Peyer's patch (tissue), 4 donors: ENCODE measurements at regions not wholly inside any gene's neighbourhood (a gene's known extent, or its start where the extent isn't known, plus 50 kb on each side); places are given as distances from the start of the nearest gene placed in this dataset.

ENCODE experiments used
- DNase-seq, 3 donors: peaks; one replicate each; pipeline ENCODE4 v3.0.0-alpha.2; 2017 to 2019
- H3K27ac ChIP-seq, 4 donors: fragments of 200-600 bp; sonication (generic); one replicate each; pipeline ENCODE4 v1.5.1; 2016 to 2019
- H3K27me3 ChIP-seq, 2 donors: fragments of 200-600 bp; sonication (generic); one replicate each; pipeline ENCODE4 v1.5.1; 2019
- H3K36me3 ChIP-seq, 3 donors: fragments of 200-600 bp; sonication (generic); one replicate each; pipeline ENCODE4 v1.5.1; 2016 to 2019
- H3K4me1 ChIP-seq, 4 donors: fragments of 200-600 bp; sonication (generic); one replicate each; pipeline ENCODE4 v1.5.1; 2016 to 2019
- H3K4me3 ChIP-seq, 4 donors: fragments of 200-600 bp; sonication (generic); 1 replicate in 3 of 4; 2 replicates in 1 of 4; pipeline ENCODE4 v1.5.1; 2016 to 2019; ENCODE audit warnings: mild to moderate bottlenecking in 1 of 4
- H3K9me3 ChIP-seq, 4 donors: fragments of 200-600 bp; sonication (generic); one replicate each; pipeline ENCODE4 v1.5.1; 2016 to 2019; ENCODE audit warnings: mild to moderate bottlenecking in 1 of 4
- CTCF ChIP-seq, 6 experiments: fragments of 450-650 bp in 4 of 6; fragments of 200-600 bp in 2 of 6; sonication (generic) in 1 of 6; IDR thresholded peaks; one replicate each; pipeline ENCODE4 v1.5.1; 2017 to 2019; ENCODE audit warnings: antibody characterized with exemption in 6 of 6, mild to moderate bottlenecking in 3 of 6, moderate library complexity in 1 of 6
- POLR2A ChIP-seq, 2 donors: fragments of 450-650 bp; IDR thresholded peaks; one replicate each; pipeline ENCODE4 v1.5.1; 2017; ENCODE audit warnings: antibody characterized with exemption in 2 of 2, mild to moderate bottlenecking in 2 of 2, moderate library complexity in 2 of 2

- no peak overlapping the region for H3K27ac ChIP-seq
- TF ChIP-seq POLR2A (IDR thresholded peaks at IDR 0.05) (no peak), CTCF (IDR thresholded peaks at IDR 0.05) (no peak)
- no peaks in the 10 kb centered on the region for H3K36me3 ChIP-seq
- no peaks in the 10 kb centered on the region for H3K27me3 ChIP-seq
- no peak for DNase-seq
- no peak overlapping the region for H3K4me3 ChIP-seq
- no peaks in the 10 kb centered on the region for H3K4me1 ChIP-seq
- no peaks in the 10 kb centered on the region for H3K9me3 ChIP-seq
Observed at GRCh38 chr3:4091786-4092185, 211.4 kb upstream of the SETMAR start.

- TF ChIP-seq POLR2A (IDR thresholded peaks at IDR 0.05): no peak
- TF ChIP-seq CTCF (IDR thresholded peaks at IDR 0.05): no peak
- no peaks in the 10 kb centered on the region for H3K36me3 ChIP-seq
- H3K4me3 ChIP-seq: no peak overlapping the region
- H3K27ac ChIP-seq: no peak overlapping the region
- H3K27me3 ChIP-seq: no peaks in the 10 kb centered on the region
- DNase-seq: no peak
- peaks cover 0 to 3% (median 0%) of the 10 kb centered on the region in 4 donors for H3K9me3 ChIP-seq
- no peaks in the 10 kb centered on the region for H3K4me1 ChIP-seq
Observed at GRCh38 chr3:4097801-4098200, 205.4 kb upstream of the SETMAR start.

- no peaks in the 10 kb centered on the region for H3K4me1 ChIP-seq
- TF ChIP-seq CTCF (IDR thresholded peaks at IDR 0.05) (no peak), POLR2A (IDR thresholded peaks at IDR 0.05) (no peak)
- H3K4me3 ChIP-seq: no peak overlapping the region
- no peak for DNase-seq
- peaks cover 0 to 3% (median 0%) of the 10 kb centered on the region in 4 donors for H3K9me3 ChIP-seq
- no peak overlapping the region for H3K27ac ChIP-seq
- H3K27me3 ChIP-seq: no peaks in the 10 kb centered on the region
- no peaks in the 10 kb centered on the region for H3K36me3 ChIP-seq
Observed at GRCh38 chr3:4099607-4100006, 203.6 kb upstream of the SETMAR start.

- DNase-seq: no peak
- Histone ChIP-seq H3K27ac (no peak overlapping the region), H3K9me3 (no peaks in the 10 kb centered on the region), H3K4me3 (no peak overlapping the region), H3K4me1 (no peaks in the 10 kb centered on the region), H3K36me3 (no peaks in the 10 kb centered on the region), H3K27me3 (no peaks in the 10 kb centered on the region)
- TF ChIP-seq POLR2A (IDR thresholded peaks at IDR 0.05) (no peak), CTCF (IDR thresholded peaks at IDR 0.05) (no peak)
Observed at GRCh38 chr3:4107430-4107829, 195.7 kb upstream of the SETMAR start.

GRCh38 chr3:4113811-4114522, 189.2 kb upstream of the SETMAR start:
- Histone ChIP-seq H3K4me3 (no peak overlapping the region), H3K9me3 (no peaks in the 10 kb centered on the region), H3K36me3 (no peaks in the 10 kb centered on the region), H3K27me3 (no peaks in the 10 kb centered on the region), H3K27ac (no peak overlapping the region), H3K4me1 (no peaks in the 10 kb centered on the region)
- TF ChIP-seq CTCF (IDR thresholded peaks at IDR 0.05) (no peak), POLR2A (IDR thresholded peaks at IDR 0.05) (no peak)
- no peak for DNase-seq

GRCh38 chr3:4119119-4119518, 184.1 kb upstream of the SETMAR start:
- Histone ChIP-seq H3K4me3 (no peak overlapping the region), H3K9me3 (no peaks in the 10 kb centered on the region), H3K4me1 (no peaks in the 10 kb centered on the region), H3K27ac (no peak overlapping the region), H3K36me3 (no peaks in the 10 kb centered on the region), H3K27me3 (no peaks in the 10 kb centered on the region)
- TF ChIP-seq POLR2A (IDR thresholded peaks at IDR 0.05) (no peak), CTCF (IDR thresholded peaks at IDR 0.05) (no peak)
- no peak for DNase-seq
